HG02798 (cell line): ENCODE measurements at regions not wholly inside any gene's neighbourhood (a gene's known extent, or its start where the extent isn't known, plus 50 kb on each side); places are given as distances from the start of the nearest gene placed in this dataset.

Experiments used
- ATAC-seq: cut with Tn5 transposase; IDR thresholded peaks from one replicate; pipeline ENCODE4 v1.9.1; 2021; ENCODE audit warnings: mild to moderate bottlenecking; ENCODE audit not compliant: unreplicated experiment, poor library complexity

GRCh38 chr2:71827973-71828372 lies 319.7 kb downstream of the CYP26B1 start:
- no peak for ATAC-seq

GRCh38 chr2:71827524-71827901 lies 320.1 kb downstream of the CYP26B1 start:
- no peak for ATAC-seq

DNA sequence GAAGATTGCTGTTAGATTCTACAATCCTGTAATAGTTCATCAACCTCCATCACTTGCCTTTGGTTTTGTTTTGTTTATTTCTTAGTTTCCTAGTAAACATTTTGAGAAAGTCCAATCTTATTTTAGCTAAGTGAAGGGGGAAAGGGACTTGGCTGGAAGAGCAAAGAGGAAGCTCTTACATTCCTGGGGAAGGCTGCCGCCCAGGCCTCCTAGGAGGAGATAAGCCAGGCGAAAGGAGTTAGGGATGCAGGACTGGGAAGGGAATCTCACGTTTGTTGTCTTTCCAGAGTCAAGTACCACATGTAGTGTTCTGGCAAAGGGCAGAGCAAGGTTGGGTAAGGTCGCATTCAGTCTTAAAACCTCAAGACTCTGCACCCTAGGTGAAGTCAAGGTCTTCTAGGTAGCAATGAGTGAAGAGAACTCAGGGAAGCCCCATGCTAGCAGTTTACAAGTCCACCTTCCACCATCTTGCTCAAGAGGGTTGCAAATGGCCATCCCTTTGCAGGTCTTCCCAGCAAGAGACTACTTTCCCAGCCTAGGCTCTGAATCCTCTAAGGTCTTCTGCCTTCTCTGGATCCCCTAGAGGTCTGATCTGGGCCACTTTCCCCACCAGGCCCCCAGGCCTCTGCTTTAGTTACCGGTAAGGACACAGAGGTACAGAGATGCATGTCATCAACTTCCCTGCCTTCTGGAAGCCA lies 320.7 kb downstream of the CYP26B1 start:
- ATAC-seq: no peak

GRCh38 chr2:71826299-71826698 lies 321.4 kb downstream of the CYP26B1 start:
- ATAC-seq: no peak

- ATAC-seq: no peak
These were observed 323.2 kb downstream of the CYP26B1 start for GRCh38 chr2:71824436-71824835.

- ATAC-seq: no peak
These were observed 324.1 kb downstream of the CYP26B1 start for GRCh38 chr2:71823526-71823925.

DNA sequence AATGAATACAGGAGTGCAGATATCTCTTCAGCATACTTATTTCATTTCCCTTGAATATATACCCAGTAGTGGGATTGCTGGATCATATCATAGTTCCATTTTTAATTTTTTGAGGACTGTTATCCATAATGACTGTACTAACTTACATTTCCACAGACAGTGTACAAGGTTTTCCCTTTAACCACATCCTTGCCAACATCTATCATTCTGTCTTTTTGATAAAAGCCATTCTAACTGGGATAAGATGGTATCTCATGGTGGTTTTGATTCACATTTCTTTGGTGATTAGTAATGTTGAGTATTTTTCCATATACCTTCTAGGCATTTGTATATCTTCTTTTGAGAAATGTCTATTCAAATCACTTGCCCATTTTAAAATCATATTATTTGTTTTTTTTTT lies 325.2 kb downstream of the CYP26B1 start:
- no peak for ATAC-seq

GRCh38 chr2:71821856-71822255 lies 325.8 kb downstream of the CYP26B1 start:
- no peak for ATAC-seq

DNA sequence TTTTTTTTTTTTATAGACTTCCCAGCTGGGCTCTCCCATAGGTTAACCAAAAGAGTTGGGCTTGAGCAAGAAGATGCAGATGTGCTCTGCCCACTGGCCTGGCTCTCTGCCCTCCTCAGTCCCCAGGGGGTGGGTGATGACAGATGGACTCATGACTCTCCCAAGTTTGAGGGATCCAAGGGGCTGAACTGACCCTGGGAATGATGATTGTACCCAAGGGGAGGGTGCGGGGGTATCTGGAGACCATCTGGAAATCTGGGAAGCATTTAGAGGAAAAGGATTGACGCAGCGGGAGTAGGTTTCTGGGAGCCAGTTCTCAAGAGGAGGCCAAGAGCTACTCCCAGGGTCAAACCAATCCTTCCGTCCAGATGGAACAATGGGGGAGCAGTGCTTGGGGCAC lies 330.8 kb downstream of the CYP26B1 start:
- no peak for ATAC-seq

- ATAC-seq: no peak
These were observed 331.8 kb downstream of the CYP26B1 start for GRCh38 chr2:71815701-71816474.

GRCh38 chr2:71814885-71815284 lies 332.8 kb downstream of the CYP26B1 start:
- no peak for ATAC-seq

GRCh38 chr2:71813807-71814470 lies 333.7 kb downstream of the CYP26B1 start:
- ATAC-seq: no peak

DNA sequence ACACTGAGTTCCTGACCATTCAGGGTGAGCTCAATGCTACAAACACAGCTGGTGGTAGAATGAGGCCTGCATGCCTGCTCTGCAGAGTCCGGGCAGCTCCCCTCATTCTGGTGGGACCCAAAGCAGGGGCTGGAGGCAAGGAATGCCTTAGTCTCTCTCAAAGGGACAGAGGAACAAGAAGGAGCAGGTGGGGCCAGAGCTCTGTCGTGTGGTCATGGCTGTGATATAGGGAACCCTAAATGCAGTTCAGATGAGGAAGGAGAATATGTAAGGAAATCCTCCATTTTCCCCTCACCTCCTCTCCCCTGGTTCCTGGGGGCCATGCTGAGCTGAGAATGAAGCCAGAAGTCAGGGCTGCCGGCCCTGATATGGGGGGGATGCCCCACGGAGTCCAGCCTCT lies 334.3 kb downstream of the CYP26B1 start:
- no peak for ATAC-seq

- no peak for ATAC-seq
These were observed 334.9 kb downstream of the CYP26B1 start for GRCh38 chr2:71812736-71813135.

- no peak for ATAC-seq
These were observed 335.9 kb downstream of the CYP26B1 start for GRCh38 chr2:71811726-71812125.

DNA sequence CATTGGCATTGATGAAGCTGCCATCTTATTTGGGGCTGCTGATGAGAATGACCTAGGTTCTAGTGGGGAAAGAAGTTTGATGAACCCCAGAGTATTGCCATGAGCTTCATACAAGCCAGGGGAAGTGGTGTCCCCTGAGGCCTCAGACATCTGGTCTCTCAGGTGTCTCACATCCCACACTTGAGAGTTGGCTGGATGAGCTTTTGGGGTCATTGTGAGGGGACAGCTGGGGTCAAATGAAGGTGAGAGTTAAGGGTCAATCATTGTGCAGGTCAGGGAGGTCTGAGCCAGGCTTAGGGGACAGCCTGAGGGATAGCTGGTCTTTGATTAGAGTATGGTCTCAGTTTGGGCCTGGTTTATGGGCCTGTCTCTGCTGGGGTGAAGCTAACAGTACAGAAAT lies 336.5 kb downstream of the CYP26B1 start:
- no peak for ATAC-seq

- no peak for ATAC-seq
These were observed 339.8 kb downstream of the CYP26B1 start for GRCh38 chr2:71807581-71808451.

DNA sequence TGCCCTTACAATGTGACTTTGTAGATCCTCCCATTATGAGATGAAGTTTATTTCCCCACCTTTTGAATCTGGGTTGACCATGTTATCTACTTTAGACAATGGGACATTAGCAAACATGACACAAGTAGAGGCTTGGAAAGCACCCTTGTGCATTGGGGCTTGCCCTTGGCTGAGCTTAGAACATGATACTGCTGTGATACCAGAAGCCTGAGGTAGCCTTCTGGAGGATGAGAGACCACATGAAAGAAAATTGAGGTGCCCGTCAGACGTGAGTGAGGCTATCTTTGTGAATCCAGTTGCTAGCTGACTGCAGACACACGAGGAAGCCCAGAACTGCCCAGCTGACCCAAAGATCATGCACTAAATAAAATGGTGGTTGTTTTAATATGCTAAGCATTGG lies 341.2 kb downstream of the CYP26B1 start:
- no peak for ATAC-seq

DNA sequence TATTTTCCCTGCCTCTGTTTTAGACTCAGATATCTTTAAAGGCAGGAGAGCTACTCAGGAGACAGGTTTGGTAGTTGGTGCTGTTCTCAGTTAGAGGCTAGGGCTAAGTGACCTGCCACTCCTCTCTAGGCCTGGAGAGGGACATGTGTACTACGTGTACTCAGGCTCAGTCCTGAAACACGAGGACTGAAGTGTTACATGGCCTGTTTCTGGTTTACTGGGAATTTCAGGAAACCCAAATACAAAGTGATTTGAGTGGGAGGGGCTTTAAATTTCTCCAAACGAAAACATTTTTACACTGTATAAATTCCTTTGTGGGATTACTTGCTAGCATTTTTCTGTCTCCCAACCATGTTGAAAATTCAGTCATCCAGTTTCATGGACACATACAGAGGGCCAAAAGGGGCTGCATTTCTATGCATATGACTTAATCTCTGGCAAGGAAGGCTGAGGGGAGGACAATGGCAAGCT lies 343.3 kb downstream of the CYP26B1 start:
- ATAC-seq: no peak

- no peak for ATAC-seq
These were observed 344.3 kb downstream of the CYP26B1 start for GRCh38 chr2:71803398-71803797.
